WTC11 (cell line): ENCODE measurements at regions not wholly inside any gene's neighbourhood (a gene's known extent, or its start where the extent isn't known, plus 50 kb on each side); places are given as distances from the start of the nearest gene placed in this dataset.

ENCODE experiments used
- ESRRA ChIP-seq: sonication (generic); formaldehyde crosslinking; IDR thresholded peaks from 2 replicates; pipeline ENCODE4 v1.8.1; 2022; ENCODE audit warnings: mild to moderate bottlenecking, missing genetic modification reagents, borderline replicate concordance
- MXD4 ChIP-seq: fragments of 250-450 bp; sonication (Bioruptor Pico); IDR thresholded peaks from 2 replicates; pipeline ENCODE4 v1.8.0; 2021; ENCODE audit warnings: mild to moderate bottlenecking, moderate library complexity, borderline replicate concordance
- ZNF263 ChIP-seq: sonication (generic); formaldehyde crosslinking; IDR thresholded peaks from 2 replicates; pipeline ENCODE4 v1.8.1; 2022; ENCODE audit warnings: low read depth, mild to moderate bottlenecking, moderate library complexity, missing genetic modification reagents
- TF ChIP-seq, protein P1 (sequence below): fragments of 200-600 bp; IDR thresholded peaks from 2 replicates; pipeline ENCODE4 v1.8.0; 2022; ENCODE audit warnings: antibody characterized with exemption

- no peak for TF ChIP-seq ESRRA (CRISPR knock-in tag)
- no peak for TF ChIP-seq MXD4
- TF ChIP-seq ZNF263 (CRISPR knock-in tag): no peak
- TF ChIP-seq, protein P1, sequence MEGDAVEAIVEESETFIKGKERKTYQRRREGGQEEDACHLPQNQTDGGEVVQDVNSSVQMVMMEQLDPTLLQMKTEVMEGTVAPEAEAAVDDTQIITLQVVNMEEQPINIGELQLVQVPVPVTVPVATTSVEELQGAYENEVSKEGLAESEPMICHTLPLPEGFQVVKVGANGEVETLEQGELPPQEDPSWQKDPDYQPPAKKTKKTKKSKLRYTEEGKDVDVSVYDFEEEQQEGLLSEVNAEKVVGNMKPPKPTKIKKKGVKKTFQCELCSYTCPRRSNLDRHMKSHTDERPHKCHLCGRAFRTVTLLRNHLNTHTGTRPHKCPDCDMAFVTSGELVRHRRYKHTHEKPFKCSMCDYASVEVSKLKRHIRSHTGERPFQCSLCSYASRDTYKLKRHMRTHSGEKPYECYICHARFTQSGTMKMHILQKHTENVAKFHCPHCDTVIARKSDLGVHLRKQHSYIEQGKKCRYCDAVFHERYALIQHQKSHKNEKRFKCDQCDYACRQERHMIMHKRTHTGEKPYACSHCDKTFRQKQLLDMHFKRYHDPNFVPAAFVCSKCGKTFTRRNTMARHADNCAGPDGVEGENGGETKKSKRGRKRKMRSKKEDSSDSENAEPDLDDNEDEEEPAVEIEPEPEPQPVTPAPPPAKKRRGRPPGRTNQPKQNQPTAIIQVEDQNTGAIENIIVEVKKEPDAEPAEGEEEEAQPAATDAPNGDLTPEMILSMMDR: no peak
These were observed 581.8 kb upstream of the ZFP42 start for GRCh38 chr4:187413564-187414358.
